Gastrocnemius medialis (tissue), 4 donors: ENCODE measurements at regions not wholly inside any gene's neighbourhood (a gene's known extent, or its start where the extent isn't known, plus 50 kb on each side); places are given as distances from the start of the nearest gene placed in this dataset.

Experiments used
- ATAC-seq, 2 donors: fragments of 150-250 bp; one replicate each; pipeline ENCODE4 v1.9.1; 2016
- DNase-seq, 2 donors: peaks; one replicate each; pipeline ENCODE4 v3.0.0-alpha.2; 2019
- H3K27ac ChIP-seq, 4 donors: fragments of 200-600 bp; sonication (generic); 1 replicate in 1 of 4; 2 replicates in 3 of 4; pipeline ENCODE4 v1.5.1; 2016 to 2018; ENCODE audit warnings: mild to moderate bottlenecking in 2 of 4, moderate library complexity in 1 of 4
- H3K27me3 ChIP-seq, 3 donors: fragments of 200-600 bp; sonication (generic) in 2 of 3; 1 replicate in 1 of 3; 2 replicates in 2 of 3; pipeline versions ENCODE4 v1.5.1 to v1.6.0; 2016 to 2019; ENCODE audit warnings: mild to moderate bottlenecking in 1 of 3, moderate library complexity in 1 of 3
- H3K36me3 ChIP-seq, 2 donors: fragments of 200-600 bp; sonication (generic) in 1 of 2; one replicate each; pipeline ENCODE4 v1.5.1; 2017 to 2018
- H3K4me1 ChIP-seq, 2 donors: fragments of 200-600 bp; sonication (generic) in 1 of 2; one replicate each; pipeline ENCODE4 v1.5.1; 2016 to 2017; ENCODE audit warnings: mild to moderate bottlenecking in 2 of 2
- H3K4me3 ChIP-seq, 4 donors: fragments of 200-600 bp; sonication (generic) in 3 of 4; 1 replicate in 1 of 4; 2 replicates in 3 of 4; pipeline ENCODE4 v1.5.1; 2016 to 2019; ENCODE audit warnings: mild to moderate bottlenecking in 2 of 4
- H3K9me3 ChIP-seq, 3 donors: fragments of 200-600 bp; sonication (generic) in 2 of 3; 1 replicate in 1 of 3; 2 replicates in 2 of 3; pipeline ENCODE4 v1.5.1; 2016 to 2019
- CTCF ChIP-seq, 5 experiments: fragments of 450-650 bp in 3 of 5; fragments of 200-600 bp in 2 of 5; sonication (generic) in 2 of 5; IDR thresholded peaks in 4 of 5; conservative IDR thresholded peaks in 1 of 5; 1 replicate in 4 of 5; 2 replicates in 1 of 5; pipeline ENCODE4 v1.5.1; 2016 to 2019; ENCODE audit warnings: antibody characterized with exemption in 5 of 5, mild to moderate bottlenecking in 3 of 5, moderate library complexity in 3 of 5
- POLR2A ChIP-seq, 2 donors: fragments of 450-650 bp; IDR thresholded peaks; one replicate each; pipeline ENCODE4 v1.6.1; 2017; ENCODE audit warnings: antibody characterized with exemption in 2 of 2, mild to moderate bottlenecking in 2 of 2, moderate library complexity in 2 of 2
- in situ Hi-C, 4 donors: fragments of 200-750 bp; cut with MboI; loops; one replicate each; pipeline versions ENCODE4 v1.15.0 to v1.8.0; 2017; ENCODE audit warnings: low sequenced_read_pairs in 4 of 4
- intact Hi-C: fragments of 100-400 bp; cut with DNase I; formaldehyde crosslinking; loops from one replicate; pipeline ENCODE4 v1.15.1; 2023; ENCODE audit warnings: low total_unique reads

DNA sequence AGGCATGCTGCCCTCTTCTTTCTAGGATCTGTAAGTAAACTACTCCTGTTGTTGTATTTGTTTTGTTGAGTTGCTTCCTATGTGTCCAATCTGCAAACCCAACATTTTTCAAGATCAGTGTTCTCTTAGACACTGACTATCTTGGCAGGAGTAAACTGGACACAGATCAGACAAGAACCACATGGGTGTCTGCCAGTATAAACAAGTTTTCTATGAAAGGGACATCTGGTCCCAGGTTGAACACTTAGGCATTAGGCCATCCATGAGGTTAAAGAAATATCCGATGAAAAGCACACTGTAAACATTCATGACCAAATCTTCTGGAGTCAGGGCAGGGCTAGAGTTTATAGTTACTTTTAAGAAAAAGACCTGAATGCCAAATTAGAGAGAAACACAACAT lies 441.8 kb downstream of the NYAP2 start:
- no peak overlapping the region for H3K4me3 ChIP-seq
- intact Hi-C loops: loop anchor here (5.0 kb wide), 1 partner anchor 881 kb away; no protein-coding TSS in a partner anchor
- H3K36me3 ChIP-seq: no peaks in the 10 kb centered on the region
- H3K27me3 ChIP-seq: no peaks in the 10 kb centered on the region
- H3K27ac ChIP-seq: no peak overlapping the region
- no peaks in the 10 kb centered on the region for H3K4me1 ChIP-seq
- in situ Hi-C loops: no loop called here
- DNase-seq (no peak), ATAC-seq (peak; percentile 59 to 79)
- H3K9me3 ChIP-seq: no peaks in the 10 kb centered on the region
- TF ChIP-seq POLR2A (IDR thresholded peaks at IDR 0.05): no peak
- no peak for TF ChIP-seq CTCF (IDR thresholded peaks at IDR 0.05 in 4 of 5, conservative IDR thresholded peaks at IDR 0.05 in 1 of 5)

GRCh38 chr2:225837328-225837727 lies 437.8 kb downstream of the NYAP2 start:
- in situ Hi-C loops (no loop called here), intact Hi-C loops (no loop called here)
- Histone ChIP-seq H3K27me3 (no peaks in the 10 kb centered on the region), H3K27ac (no peak overlapping the region), H3K4me1 (no peaks in the 10 kb centered on the region), H3K4me3 (no peak overlapping the region), H3K36me3 (no peaks in the 10 kb centered on the region), H3K9me3 (no peaks in the 10 kb centered on the region)
- DNase-seq (no peak), ATAC-seq (no peak)
- TF ChIP-seq CTCF (IDR thresholded peaks at IDR 0.05 in 4 of 5, conservative IDR thresholded peaks at IDR 0.05 in 1 of 5) (no peak), POLR2A (IDR thresholded peaks at IDR 0.05) (no peak)

- Histone ChIP-seq H3K36me3 (no peaks in the 10 kb centered on the region), H3K4me3 (no peak overlapping the region), H3K27ac (no peak overlapping the region), H3K4me1 (no peaks in the 10 kb centered on the region), H3K27me3 (no peaks in the 10 kb centered on the region), H3K9me3 (no peaks in the 10 kb centered on the region)
- intact Hi-C loops (no loop called here), in situ Hi-C loops (no loop called here)
- TF ChIP-seq POLR2A (IDR thresholded peaks at IDR 0.05): no peak
- TF ChIP-seq CTCF (IDR thresholded peaks at IDR 0.05 in 4 of 5, conservative IDR thresholded peaks at IDR 0.05 in 1 of 5): no peak
- ATAC-seq (no peak), DNase-seq (no peak)
Observed at GRCh38 chr2:225824748-225825449, 425.4 kb downstream of the NYAP2 start.

DNA sequence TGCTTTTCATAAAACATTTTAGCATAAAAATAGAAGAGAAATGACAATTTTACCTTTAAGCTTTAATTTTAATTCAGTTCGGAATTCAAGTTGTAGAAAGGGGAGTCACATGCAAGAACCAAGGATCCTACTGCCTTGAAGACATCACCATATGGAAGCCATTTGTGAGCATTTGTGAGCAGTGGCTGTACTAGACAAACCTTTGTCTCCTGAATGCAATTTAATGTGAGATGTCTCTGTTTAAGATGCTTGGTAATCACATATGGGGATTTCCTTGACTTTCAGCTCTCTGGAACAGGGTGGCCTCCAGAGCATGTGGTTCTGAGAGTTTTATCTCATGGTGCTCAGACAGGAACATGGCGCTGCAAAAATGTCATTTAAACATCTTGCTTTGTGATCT lies 421.8 kb downstream of the NYAP2 start:
- H3K27ac ChIP-seq: no peak overlapping the region

More for the DNA sequence above, 421.8 kb downstream of the NYAP2 start:
- intact Hi-C loops (no loop called here), in situ Hi-C loops (no loop called here)
- Histone ChIP-seq H3K36me3 (no peaks in the 10 kb centered on the region), H3K4me3 (no peak overlapping the region), H3K27me3 (no peaks in the 10 kb centered on the region), H3K4me1 (no peaks in the 10 kb centered on the region), H3K9me3 (no peaks in the 10 kb centered on the region)
- TF ChIP-seq CTCF (IDR thresholded peaks at IDR 0.05 in 4 of 5, conservative IDR thresholded peaks at IDR 0.05 in 1 of 5): no peak
- no peak for TF ChIP-seq POLR2A (IDR thresholded peaks at IDR 0.05)
- no peak for DNase-seq
- ATAC-seq: no peak
